Neural progenitor cell (in vitro differentiated cells): ENCODE measurements at regions not wholly inside any gene's neighbourhood (a gene's known extent, or its start where the extent isn't known, plus 50 kb on each side); places are given as distances from the start of the nearest gene placed in this dataset.

Experiments used
- CTCF ChIP-seq: fragments of 200-600 bp; sonication (generic); IDR thresholded peaks from 2 replicates; pipeline ENCODE4 v1.5.1; 2017; ENCODE audit warnings: antibody characterized with exemption, mild to moderate bottlenecking
- EZH2 ChIP-seq: fragments of 200-600 bp; sonication (generic); IDR thresholded peaks from 2 replicates; pipeline ENCODE4 v1.6.1; 2017; ENCODE audit warnings: antibody characterized with exemption, mild to moderate bottlenecking, moderate library complexity

GRCh38 chr2:134200036-134200618, 53.7 kb upstream of the MGAT5 start:
- no peak for TF ChIP-seq CTCF
- no peak for TF ChIP-seq EZH2
